Right atrium auricular region (tissue), 2 donors: ENCODE measurements at regions not wholly inside any gene's neighbourhood (a gene's known extent, or its start where the extent isn't known, plus 50 kb on each side); places are given as distances from the start of the nearest gene placed in this dataset.
"Not testable (repeated sequence)": the region's sequence is repeated elsewhere in the genome, so short reads cannot be mapped to it uniquely, and the experiment has no call there.

Experiments
- DNase-seq: peaks from one replicate; pipeline ENCODE4 v3.0.0-alpha.2; 2019; ENCODE audit warnings: low spot score
- H3K27ac ChIP-seq, 2 donors: fragments of 200-600 bp; sonication (generic); 1 replicate in 1 of 2; 2 replicates in 1 of 2; pipeline ENCODE4 v1.5.1; 2016 to 2019
- H3K27me3 ChIP-seq, 2 donors: fragments of 200-600 bp; sonication (generic); one replicate each; pipeline versions ENCODE4 v1.5.1 to v1.6.0; 2017 to 2019
- H3K36me3 ChIP-seq: fragments of 200-600 bp; sonication (generic); one replicate; pipeline ENCODE4 v1.5.1; 2016
- H3K4me1 ChIP-seq, 2 donors: fragments of 200-600 bp; sonication (generic); one replicate each; pipeline versions ENCODE4 v1.5.1 to v1.6.0; 2017 to 2019
- H3K4me3 ChIP-seq, 2 donors: fragments of 200-600 bp; sonication (generic); 1 replicate in 1 of 2; 2 replicates in 1 of 2; pipeline ENCODE4 v1.5.1; 2017 to 2019; ENCODE audit warnings: mild to moderate bottlenecking in 1 of 2, moderate library complexity in 1 of 2
- H3K9me3 ChIP-seq, 2 donors: fragments of 200-600 bp; sonication (generic); one replicate each; pipeline ENCODE4 v1.5.1; 2019
- TF ChIP-seq, protein P1 (sequence below), 2 donors: fragments of 200-600 bp; sonication (generic); IDR thresholded peaks; one replicate each; pipeline ENCODE4 v1.5.1; 2019; ENCODE audit warnings: antibody characterized with exemption in 2 of 2

DNA sequence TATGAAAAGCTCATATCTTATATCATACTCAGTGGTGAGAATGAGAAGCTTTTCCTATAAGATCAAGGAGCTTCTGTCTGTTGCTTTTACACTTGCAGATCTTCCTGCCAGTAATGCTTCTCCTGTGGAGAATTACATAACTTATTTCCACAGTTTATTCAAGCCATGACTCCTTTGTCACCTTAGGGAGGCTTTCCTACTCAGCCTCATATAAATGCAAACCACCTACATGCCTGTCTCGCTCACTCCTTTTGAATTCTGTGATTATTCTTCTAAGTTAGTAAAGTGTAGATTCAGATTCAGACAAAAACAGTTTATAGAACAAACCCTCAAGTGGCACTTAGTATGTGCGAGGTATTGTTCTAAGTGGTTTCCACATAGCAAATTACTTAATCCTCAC is 716.1 kb upstream of the ANO3 start:
- no peaks in the 10 kb centered on the region for H3K9me3 ChIP-seq
- H3K36me3 ChIP-seq: no peaks in the 10 kb centered on the region
- no peaks in the 10 kb centered on the region for H3K4me1 ChIP-seq
- no peak overlapping the region for H3K27ac ChIP-seq
- H3K4me3 ChIP-seq: no peak overlapping the region
- DNase-seq: no peak
- TF ChIP-seq, protein P1, sequence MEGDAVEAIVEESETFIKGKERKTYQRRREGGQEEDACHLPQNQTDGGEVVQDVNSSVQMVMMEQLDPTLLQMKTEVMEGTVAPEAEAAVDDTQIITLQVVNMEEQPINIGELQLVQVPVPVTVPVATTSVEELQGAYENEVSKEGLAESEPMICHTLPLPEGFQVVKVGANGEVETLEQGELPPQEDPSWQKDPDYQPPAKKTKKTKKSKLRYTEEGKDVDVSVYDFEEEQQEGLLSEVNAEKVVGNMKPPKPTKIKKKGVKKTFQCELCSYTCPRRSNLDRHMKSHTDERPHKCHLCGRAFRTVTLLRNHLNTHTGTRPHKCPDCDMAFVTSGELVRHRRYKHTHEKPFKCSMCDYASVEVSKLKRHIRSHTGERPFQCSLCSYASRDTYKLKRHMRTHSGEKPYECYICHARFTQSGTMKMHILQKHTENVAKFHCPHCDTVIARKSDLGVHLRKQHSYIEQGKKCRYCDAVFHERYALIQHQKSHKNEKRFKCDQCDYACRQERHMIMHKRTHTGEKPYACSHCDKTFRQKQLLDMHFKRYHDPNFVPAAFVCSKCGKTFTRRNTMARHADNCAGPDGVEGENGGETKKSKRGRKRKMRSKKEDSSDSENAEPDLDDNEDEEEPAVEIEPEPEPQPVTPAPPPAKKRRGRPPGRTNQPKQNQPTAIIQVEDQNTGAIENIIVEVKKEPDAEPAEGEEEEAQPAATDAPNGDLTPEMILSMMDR (IDR thresholded peaks at IDR 0.05): no peak
- no peaks in the 10 kb centered on the region for H3K27me3 ChIP-seq

DNA sequence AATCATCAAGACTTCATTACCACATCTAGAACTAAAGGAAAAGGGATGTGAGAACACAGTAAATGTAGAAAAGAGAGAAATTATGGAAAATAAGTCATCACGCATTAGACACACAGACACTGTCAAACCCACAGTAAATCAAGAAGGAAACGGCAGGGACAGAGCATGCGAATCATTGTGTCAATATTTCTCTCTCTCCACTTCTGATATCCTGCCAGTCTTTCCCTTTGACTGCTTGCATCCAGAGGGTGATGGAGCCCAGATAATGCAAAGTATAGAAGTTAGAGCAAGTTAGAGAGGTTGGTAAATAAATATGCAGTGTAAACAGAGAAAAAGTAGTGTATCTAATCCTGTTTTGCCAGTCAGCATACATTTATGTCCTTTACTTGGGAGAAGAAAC is 706.8 kb upstream of the ANO3 start:
- no peak overlapping the region for H3K4me3 ChIP-seq
- H3K27me3 ChIP-seq: no peaks in the 10 kb centered on the region
- no peak overlapping the region for H3K27ac ChIP-seq
- H3K9me3 ChIP-seq: no peaks in the 10 kb centered on the region
- TF ChIP-seq, protein P1 (IDR thresholded peaks at IDR 0.05): no peak
- no peaks in the 10 kb centered on the region for H3K4me1 ChIP-seq
- no peak for DNase-seq
- no peaks in the 10 kb centered on the region for H3K36me3 ChIP-seq

DNA sequence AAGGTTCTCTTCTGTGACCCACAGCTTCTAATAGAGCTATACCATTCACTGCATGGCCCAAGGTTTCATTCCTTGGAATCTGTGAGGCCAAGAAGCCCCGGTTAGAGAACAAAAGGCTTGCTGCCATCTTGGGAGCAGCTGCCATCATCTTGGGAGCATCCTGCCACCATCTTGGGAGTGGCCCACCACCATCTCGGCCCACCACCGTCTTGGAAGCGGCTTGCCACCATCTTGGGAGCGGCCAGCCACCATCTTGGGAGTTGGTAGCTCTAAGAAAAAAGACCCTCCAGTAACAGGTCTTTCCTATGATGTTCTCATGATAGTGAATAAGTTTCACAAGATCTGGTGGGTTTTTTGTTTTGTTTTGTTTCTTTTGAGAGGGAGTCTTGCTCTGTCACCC is 703.9 kb upstream of the ANO3 start:
- H3K4me3 ChIP-seq: no peak overlapping the region
- H3K27me3 ChIP-seq: no peaks in the 10 kb centered on the region
- TF ChIP-seq, protein P1 (IDR thresholded peaks at IDR 0.05): no peak
- H3K9me3 ChIP-seq: no peaks in the 10 kb centered on the region
- no peaks in the 10 kb centered on the region for H3K36me3 ChIP-seq
- no peaks in the 10 kb centered on the region for H3K4me1 ChIP-seq
- no peak for DNase-seq
- H3K27ac ChIP-seq: no peak overlapping the region

DNA sequence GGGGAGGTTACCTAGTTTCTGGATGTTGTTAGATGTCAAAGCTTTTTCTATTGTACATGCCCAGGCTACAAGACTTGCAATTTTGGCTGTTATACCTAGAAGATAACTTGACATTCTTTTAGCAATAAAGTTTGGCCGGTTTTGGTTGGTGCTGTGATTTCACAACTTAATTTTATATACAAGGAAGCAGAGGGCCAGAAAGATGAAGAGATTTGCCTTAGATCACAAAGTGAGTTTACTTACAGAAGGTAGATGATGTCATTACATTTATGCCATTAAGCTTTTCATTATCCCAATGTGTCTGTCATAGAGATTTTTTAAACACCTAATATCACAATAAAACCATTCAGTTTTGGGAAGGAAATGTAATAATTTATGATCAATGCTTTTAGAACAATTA is 698.7 kb upstream of the ANO3 start:
- no peak overlapping the region for H3K4me3 ChIP-seq
- TF ChIP-seq, protein P1 (IDR thresholded peaks at IDR 0.05): no peak
- no peak for DNase-seq
- no peak overlapping the region for H3K27ac ChIP-seq
- H3K36me3 ChIP-seq: no peaks in the 10 kb centered on the region
- no peaks in the 10 kb centered on the region for H3K9me3 ChIP-seq
- no peaks in the 10 kb centered on the region for H3K4me1 ChIP-seq
- H3K27me3 ChIP-seq: no peaks in the 10 kb centered on the region

DNA sequence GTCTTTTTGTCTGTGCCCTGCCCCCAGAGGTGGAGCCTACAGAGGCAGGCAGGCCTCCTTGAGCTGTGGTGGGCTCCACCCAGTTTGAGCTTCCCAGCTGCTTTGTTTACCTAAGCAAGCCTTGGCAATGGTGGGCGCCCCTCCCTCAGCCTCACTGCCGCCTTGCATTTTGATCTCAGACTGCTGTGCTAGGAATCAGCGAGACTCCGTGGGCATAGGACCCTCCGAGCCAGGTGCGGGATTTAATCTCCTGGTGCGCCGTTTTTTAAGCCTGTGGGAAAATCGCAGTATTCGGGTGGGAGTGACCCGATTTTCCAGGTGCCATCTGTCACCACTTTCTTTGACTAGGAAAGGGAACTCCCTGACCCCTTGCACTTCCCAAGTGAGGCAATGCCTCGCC is 682.7 kb upstream of the ANO3 start:
- H3K27me3 ChIP-seq, H3K27ac ChIP-seq, H3K36me3 ChIP-seq, H3K4me1 ChIP-seq, H3K4me3 ChIP-seq, DNase-seq, H3K9me3 ChIP-seq: not testable (repeated sequence)

DNA sequence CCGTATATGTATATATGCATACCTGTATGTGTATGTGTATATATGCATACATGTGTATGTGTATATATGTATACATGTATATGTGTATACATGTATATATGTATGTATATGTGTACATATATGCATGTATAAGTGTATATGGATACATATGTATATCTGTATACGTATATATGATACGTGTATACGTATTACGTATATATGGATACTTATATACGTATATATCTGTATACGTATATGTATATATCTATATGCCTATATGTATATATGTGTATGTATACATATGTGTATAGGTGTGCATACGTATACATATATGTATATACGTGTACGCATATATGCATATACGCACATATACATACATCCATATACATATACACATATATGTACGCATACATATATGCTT is 681.6 kb upstream of the ANO3 start:
- Histone ChIP-seq H3K36me3 (no peaks in the 10 kb centered on the region), H3K4me3 (no peak overlapping the region), H3K27ac (no peak overlapping the region), H3K4me1 (no peaks in the 10 kb centered on the region), H3K27me3 (no peaks in the 10 kb centered on the region), H3K9me3 (no peaks in the 10 kb centered on the region)
- no peak for DNase-seq
- TF ChIP-seq, protein P1 (IDR thresholded peaks at IDR 0.05): no peak
